NAMALWA (cell line): ENCODE measurements at regions not wholly inside any gene's neighbourhood (a gene's known extent, or its start where the extent isn't known, plus 50 kb on each side); places are given as distances from the start of the nearest gene placed in this dataset.

ENCODE experiments used
- DNase-seq: peaks from one replicate; pipeline ENCODE4 v3.0.0-alpha.2; 2015; ENCODE audit warnings: low spot score

DNA sequence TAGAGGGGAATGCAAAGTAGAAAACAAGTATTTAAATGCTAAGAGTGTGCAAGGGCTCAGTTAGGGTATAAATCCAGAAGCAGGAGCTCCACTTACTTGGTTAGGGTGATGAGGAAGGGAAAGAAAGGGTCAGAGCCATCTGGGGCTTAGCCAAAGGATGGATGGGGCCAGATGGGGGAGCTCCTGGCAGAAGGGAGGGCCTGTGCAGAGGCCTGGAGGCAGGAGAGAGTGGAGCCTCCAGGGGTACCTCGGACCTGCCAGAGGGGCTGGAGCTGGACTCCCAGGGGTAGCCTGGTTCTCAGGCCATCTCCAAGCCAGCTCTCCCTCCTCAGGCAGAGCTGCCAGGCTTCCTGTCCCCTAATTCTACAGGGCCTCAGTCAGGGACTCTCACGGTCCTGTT, 506.3 kb downstream of the SHQ1 start:
- no peak for DNase-seq

DNA sequence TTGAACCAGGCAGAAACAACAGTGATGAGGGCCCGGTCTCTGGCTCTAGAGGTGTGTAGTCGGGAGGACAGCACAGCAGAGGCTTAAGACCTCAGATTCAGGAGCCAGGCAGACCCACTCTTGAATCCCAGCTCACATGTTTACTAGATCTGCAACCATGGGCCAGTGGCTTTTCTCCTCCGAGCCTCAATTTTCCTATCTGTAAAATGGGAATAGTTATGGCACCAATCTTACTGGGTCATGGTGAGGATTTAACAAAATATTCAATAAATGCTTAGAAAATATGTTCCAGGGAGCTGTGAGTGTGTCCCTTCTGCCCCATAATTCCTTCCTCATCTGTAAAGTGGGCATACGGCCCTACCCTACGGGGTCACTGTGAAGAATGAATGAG, 506.9 kb downstream of the SHQ1 start:
- DNase-seq, result no peak

DNA sequence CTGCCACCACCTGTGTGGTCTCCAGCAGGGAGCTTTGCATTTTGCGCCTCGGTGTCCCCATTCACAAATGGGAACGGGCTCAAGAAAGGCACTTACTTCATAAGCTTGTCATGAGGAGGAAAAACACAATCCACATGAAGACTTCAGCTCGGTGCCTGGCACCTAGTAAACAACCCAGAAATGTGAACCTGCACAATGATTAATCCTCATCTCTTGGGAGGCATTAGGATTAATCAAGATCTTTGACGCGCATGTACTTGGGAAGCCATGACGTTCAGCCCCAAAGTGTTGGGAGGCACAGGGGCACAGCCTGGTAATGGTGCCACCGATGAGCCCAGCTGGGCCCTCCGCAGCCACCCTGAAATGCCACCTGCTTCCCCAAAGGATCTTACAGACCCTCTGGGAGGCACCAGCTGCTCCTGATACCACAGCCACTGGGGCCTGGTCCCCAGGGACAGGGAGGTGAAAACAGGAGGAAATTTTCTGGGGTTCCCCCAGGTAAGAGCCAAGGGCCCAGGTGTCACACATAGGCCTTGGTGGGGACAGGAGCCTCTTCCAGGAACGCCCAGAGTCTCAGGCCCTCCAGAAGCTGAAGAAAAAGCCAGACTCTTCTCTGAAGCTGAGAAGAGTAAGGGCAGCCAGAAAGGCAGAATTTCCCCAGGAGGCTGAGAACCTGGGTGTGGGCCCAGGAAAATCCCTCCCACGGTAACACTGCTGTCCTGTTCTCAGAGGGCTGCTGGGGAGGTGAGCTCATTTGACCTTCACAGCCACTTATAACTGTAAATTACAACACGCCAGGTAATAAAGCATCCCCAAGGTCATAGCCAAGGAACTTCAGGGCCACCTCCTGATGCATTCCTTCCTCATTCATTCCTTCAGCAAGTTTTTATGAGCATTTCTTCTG, 507.5 kb downstream of the SHQ1 start:
- no peak for DNase-seq

DNA sequence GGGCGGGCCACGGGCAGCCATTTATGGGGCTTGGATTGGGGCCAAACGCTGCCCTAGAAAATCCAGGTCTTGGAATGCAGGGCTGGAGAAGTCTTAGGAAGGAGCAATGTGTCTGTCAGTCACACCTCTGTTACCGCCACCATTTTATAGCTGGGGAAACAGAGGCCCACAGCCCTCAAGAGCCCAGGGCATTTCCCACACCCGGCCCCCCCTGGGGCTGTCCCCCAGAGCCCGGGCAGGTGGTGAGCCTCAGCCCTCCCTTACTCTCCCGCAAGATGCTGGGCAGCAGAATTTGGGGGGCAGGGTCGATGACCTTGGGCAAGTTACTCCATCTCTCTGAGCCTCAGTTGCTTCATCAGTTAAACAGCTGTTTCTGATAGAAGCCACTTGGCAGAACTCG, 508.2 kb downstream of the SHQ1 start:
- no peak for DNase-seq

DNA sequence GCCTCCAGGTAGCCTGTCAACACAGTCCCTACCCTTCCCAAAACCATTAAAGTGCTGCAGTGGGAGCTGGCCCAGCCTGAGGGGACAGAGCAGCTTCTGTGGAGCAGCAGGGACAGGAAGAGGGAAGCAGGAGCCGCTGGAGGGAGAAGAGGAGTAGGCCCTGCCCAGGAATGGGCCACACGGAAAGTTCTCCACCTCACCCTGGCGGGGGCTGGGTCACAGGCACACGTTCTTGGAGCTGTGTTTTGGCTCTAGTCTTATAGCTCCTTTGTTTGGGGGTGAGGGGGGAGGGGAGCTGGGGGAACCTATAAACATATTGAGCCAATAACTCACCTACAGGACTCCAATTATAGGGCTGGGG, 508.6 kb downstream of the SHQ1 start:
- no peak for DNase-seq

DNA sequence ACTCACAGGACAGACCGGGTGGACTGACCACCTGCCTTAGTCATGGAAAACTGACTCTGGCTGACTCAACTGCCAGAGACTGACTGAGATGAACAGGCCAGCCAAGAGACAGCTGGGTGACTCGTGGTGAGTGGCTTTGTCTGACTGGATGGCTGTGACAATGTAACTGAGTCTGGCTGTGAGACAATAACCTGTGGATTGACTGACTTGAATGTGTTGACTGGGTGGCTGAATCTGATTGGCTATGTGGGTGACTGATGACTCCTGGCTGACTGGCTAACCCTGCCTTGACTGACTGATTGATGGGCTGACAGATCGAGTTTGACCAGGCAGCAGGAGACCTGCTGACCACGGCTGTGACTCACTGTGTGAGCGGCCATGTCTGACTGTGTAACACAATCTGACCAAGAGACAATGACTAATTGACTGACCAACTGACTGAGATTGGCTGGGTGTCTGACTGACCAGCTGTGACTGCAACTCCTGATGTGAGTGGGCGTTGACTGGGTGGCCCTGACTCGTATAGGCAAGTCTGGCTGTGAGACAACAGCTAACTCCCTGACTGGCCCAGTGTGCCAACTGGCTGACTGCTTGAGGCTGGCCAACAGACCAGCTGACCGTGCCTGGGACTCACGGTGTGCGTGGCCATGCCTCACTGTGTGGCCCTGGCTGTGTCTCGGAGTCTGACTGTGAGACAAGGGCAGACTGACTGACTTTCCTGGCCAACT, 509.1 kb downstream of the SHQ1 start:
- no peak for DNase-seq

DNA sequence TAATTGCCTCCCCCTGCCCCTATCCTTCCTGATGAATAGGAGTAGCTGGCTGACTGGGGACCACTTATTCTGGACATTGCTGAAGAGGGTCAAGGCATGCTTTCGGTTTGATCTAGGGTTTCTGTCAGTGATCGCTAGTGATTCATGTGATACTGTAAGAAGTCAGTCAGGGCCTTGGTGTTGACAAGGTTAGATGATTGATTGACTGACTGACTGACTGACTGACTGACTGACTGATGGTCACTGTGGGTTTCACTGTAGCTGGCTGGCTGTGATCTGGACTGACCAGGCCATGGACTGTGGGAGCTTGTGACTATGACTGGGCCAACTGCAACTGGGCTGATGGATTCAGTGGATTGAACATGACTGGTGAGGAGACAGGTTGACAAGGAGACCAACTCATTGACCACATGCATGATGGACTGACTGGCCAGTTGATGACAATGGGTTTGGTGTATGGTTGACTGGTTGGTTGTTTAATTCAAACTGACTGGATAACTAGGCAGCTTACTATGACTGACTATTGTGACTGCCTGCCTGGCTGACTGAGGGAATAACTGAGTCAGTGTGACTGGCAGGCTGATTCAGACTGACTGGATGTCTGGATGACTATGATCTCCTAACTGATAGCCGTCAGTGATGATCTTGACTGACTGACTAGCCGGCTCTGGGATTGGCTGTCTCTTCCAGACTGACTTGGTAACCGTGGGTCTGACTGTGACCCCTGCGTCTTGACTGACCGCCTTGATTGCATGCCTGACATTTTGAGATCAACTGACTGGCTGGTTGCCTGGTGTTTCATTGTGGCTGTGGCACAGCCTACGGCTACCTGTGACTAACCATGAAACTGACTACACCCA, 509.9 kb downstream of the SHQ1 start:
- DNase-seq, result no peak

DNA sequence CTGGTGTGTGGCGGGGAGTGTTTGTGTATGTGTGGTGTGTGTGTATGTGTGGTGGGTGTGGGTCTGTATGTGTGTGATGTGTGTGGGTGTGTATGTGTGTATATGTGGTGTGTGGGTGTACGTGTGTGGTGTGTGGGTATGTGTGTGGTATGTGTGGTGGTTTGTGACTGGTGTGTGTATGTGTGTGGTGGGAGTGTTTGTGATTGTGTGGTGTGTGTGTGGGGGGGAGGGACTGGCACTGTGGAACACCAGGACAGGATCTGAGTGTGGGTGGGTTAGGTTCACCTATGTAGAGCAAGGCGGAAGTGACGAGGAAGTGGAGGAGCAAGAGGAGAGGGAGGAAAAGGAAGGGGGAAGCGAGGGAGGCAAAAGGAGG, 510.8 kb downstream of the SHQ1 start:
- DNase-seq, result no peak

DNA sequence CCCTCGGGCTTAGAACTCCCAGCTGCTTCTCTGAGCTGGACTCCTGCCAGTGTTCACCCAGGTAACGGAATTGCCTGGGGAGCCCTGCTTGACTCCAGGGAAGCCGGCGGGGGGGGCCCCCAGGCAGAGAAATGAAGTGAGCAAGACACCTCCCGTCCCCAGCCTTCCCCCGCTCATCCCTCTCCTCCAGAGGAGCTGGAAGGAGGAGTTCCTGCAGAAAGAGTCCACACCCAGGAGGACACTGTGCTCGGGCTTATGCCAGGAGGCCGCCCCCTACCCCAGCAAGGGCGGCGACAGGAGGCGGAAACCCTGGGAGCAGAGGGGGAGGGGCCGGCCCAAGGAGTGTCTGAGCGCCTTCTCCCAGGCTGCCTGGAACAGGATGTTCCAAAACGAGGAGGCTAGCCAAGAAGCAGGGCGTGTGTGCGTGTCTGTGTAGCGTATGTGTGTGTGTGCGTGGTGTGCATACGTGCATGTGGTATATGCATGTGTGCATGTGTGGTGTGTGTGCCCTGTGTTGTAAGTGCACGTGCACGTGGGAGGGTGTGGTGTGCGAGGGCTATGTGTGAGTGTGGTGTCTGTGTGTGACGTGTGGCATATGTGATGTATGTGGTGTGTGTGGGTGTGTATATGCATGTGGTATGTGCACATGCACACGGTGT, 511.3 kb downstream of the SHQ1 start:
- no peak for DNase-seq

DNA sequence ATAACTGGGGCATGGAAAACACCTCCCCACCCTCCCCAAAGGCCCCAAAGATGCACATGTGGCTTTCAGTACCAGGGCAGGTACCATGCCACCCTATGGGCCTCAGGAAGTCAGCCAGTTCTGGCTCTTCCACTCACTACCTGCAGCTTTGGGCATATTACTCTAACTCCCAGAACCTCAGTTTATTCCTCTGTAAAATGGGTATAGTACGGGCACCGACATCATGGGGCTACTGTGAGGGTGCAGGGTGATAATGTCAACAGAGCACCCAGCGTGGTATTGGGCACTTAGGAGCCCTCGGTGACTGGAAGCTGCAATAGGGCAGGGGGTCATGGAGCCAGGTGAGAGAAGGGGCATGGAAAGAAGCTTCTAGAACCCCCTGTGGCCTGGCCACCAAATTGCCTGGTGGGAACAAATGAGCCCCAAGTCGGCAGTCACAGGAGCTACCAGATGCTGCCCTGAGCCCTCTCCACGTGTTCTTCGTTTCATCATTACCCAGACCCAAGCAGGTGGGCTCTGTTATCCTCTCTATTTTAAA, 512.1 kb downstream of the SHQ1 start:
- no peak for DNase-seq

DNA sequence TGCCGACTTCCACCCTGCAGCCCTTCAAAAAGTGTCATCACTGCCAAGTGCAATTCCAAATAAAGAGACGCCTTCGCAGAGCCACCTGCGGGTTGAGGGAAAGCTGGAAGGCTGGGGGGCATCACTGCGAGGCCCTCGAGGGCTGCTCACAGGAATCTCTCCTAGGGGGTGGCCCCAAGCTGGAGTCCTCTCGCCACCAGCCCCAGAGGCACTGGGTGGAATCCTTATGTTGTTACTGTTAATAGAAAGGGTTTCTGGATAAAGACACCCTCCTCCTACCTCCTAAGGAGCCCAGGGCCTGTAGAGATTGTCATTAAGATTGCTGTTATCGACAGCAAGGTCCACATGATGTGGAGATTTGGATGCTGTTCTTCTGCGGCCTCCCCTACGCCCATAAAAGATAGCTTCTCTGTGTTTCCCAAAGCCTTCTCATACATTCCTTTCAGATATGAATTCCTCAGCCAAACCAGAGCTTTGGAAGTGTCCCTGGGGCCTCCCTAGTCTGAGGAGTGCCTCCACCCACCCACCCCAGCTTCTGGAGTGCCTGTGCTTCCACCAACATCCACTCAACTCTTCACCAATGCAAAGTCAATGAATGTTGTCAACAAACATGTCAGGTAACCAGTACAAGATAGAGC, 512.7 kb downstream of the SHQ1 start:
- DNase-seq, result no peak

DNA sequence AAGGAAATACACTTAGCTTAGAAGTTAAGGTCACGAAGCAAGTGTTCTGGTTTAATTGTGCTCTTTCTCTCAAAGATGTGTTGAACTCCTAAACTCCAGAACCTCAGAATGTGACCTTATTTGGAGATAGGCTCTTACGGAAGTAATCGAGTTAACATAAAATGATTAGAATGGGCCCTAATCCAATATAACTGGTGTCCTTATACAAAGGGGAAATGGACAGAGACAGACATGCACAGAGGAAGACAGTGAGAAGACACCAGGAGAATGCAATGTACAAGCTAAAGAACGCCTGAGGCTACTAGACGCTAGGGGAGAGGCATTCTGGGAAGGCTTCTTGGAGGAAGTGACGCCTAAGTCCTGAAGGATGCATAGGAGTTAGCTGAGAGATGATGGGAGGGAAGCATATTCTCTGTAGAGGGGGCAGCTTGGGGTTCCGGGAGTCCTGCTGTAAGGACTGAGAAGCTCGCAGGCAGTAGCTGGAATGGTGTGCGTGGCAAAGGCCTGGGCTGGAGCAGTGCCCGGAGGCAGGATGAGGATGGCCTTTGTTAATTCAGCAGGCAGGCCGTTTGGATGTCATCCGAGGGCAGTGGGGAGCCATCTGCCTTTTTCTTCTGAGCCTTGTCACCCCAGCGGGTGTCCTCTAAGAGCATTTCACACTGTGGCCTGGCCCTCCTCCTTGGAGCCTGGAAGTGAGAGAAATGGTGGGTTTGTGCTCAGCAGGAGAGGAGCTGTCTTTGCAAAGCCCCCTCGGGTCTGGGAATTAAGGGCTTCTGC, 513.4 kb downstream of the SHQ1 start:
- no peak for DNase-seq

DNA sequence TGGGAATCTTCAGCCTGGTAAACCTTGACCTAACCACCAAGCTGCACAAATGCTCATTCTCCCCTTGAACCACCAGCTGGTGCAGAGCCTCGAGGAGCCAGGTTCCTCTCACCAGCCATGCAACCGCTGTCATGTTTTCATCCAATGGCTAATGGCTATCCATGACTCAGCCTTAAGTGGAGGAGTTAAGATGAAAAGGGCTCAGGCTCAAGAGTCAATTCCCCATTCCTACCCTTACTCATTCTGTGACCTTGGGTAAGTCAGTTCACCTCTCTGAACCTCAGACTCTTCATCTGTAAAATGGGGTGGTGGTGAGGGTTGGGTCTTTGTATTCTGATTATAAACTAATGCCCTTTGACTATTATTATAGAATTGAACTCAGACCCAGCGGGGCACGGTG, 515.6 kb downstream of the SHQ1 start:
- DNase-seq, result no peak

DNA sequence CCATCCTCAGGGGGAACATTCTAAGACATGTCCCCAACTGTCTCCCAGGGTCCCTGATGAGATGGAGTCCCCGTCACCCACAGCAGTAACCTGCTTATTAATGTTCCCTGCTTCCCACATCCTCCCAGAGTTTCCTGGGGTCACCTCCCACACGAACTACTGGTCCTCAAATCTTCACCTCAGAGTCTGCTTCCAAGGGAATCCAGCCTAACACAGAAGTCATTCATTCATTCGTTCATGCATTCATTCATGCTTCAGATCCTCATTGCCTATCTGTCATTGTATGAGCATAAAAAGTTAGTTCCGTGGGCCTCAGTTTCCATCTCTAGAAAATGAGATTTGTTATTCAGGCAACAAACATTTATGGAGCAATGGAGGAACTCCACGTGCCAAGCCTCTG, 516.2 kb downstream of the SHQ1 start:
- no peak for DNase-seq

DNA sequence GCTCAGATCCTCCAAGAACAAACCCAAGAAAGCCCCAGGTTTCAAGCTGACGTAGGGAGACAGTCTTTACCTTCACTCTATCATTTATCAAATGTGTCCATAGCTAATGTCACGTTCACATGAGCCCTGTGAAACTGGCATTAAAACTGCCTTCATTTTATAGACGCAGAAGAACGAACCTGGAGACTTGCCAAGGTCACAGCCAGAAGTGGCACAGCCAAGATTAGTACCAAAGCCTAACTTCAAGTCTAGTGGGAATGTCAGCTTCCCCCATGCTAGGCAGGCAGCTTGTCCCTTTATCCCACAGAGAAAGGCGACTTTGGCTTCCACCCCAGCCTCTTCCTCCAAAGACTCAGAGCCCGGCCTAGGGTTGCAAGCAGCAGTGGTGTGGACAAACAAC, 517.2 kb downstream of the SHQ1 start:
- no peak for DNase-seq

DNA sequence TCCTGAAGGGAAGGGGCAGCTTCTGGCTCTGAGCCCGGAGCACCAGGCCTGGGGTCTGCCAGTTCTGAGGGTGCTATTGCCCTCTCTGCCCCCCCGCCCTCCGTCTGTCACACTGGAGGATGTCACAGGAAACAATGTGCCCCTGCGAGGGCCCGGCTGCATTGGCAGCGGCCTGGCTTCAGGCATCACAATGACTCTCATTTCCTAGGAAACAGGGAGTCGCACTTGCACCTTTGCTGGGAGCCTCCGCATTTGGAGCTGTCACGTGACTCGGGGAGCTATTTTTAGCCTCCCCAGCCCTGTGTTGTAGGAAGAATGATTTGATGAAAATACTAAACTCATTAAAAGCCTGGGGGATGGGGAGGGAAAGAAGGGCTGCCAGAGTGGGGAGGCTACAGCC, 518.9 kb downstream of the SHQ1 start:
- no peak for DNase-seq

DNA sequence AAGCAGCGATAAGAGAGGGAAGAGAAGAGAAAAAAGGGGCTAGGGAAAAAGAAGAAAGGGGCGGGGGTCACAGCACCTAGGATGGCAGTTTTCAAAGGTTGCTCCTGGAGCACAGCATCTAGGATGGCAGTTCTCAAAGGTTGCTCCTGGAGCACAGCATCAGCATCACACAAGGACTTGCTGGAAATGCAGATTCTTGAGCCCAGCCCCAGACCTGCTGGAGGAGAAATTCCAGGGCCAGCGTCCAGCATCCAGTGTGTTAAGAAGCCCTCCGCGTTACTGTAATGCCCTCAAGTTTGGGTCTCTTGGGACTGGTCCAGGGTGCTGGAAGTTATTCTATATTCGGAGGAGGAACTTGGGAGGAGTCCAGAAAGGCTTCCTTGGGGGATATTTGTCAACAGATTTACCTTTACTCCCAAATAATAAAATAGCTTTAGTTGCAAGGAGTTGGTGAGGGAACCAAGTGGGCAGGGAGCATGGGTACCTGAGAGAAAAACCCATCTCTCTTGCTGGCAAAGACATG, 519.4 kb downstream of the SHQ1 start:
- no peak for DNase-seq

DNA sequence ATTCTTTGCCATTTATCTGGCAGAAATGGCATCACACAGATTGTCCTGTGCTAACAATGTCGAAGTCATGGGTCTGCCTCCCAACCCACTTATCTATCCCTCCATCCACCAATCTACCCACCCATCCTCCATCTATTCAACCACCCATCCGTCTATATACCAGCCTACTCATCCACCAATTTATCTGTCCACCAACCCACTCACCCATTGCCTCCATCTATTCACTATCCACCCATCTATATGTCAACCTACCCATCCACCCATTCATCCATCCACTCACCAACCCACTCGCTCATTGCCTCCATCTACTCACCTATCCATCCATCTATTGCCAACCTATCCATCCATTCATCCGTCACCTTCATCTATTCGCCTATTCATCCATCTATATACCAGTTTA, 521.2 kb downstream of the SHQ1 start:
- no peak for DNase-seq

DNA sequence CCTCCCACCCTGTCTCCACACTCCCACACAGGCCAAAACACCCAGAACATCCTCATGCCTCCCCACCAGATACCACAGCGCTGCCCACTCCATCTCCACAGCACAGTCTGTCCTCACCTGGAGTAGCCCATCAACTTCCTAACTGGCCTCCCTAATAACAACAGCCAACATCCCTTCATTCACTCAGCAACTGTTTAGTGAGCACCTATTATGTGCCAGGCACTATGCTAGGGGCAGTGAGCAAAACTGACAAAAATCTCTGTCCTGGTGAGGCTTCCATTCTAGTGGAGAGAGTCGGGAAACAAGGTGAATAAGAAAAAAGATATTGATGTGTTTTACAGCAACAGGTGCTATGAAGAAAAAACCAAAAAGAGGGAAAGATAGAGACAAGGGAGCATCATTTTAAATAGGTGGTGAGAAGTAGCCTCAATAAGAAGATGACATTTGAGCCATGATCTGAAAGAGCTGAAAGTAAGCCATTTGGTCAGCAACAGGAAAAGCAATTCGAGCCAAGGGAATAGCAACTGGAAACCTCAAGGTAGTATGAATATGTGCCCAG, 523.9 kb downstream of the SHQ1 start:
- no peak for DNase-seq

DNA sequence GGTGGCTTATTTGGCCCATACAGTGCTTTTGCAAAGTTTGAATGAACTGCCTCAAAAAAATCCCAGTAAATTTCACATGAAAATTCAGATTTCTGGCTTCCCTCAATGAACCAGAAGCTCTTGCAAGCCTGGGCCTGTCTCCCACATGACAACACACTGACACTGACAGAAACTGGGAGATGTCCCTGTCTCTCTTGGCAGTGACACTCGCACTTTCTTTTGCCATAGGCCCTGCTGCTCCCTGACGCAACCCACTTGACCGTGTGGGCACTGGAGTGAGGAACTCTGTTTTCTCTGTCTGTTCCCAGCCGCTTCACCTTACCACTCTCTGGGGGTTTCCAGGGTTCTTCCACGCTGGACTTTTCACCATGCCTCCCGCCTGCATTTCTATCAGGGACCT, 524.5 kb downstream of the SHQ1 start:
- DNase-seq, result no peak
